Cardiac fibroblast (primary cell): ENCODE measurements at regions not wholly inside any gene's neighbourhood (a gene's known extent, or its start where the extent isn't known, plus 50 kb on each side); places are given as distances from the start of the nearest gene placed in this dataset.
A peak's percentile ranks its signal among the peaks of the same experiment; 100 is the strongest.

Source experiments
- DNase-seq, 2 donors: peaks; one replicate each; pipeline versions ENCODE4 v3.0.0 to v3.0.0-alpha.2; 2010; ENCODE audit warnings: low read depth in 2 of 2
- H3K4me3 ChIP-seq, 2 donors: replicated peaks in 1 of 2; 1 replicate in 1 of 2; 2 replicates in 1 of 2; pipeline ENCODE4 v1.5.1; 2011; ENCODE audit warnings: low read depth in 2 of 2, low read length in 2 of 2, mild to moderate bottlenecking in 2 of 2, moderate library complexity in 1 of 2
- TF ChIP-seq, protein P1 (sequence below): IDR thresholded peaks from one replicate; pipeline ENCODE4 v1.5.1; 2011; ENCODE audit warnings: low read depth, mild to moderate bottlenecking, low read length, inconsistent platforms

GRCh38 chr1:55420026-55420425, 204.9 kb upstream of the USP24 start:
- TF ChIP-seq, protein P1, sequence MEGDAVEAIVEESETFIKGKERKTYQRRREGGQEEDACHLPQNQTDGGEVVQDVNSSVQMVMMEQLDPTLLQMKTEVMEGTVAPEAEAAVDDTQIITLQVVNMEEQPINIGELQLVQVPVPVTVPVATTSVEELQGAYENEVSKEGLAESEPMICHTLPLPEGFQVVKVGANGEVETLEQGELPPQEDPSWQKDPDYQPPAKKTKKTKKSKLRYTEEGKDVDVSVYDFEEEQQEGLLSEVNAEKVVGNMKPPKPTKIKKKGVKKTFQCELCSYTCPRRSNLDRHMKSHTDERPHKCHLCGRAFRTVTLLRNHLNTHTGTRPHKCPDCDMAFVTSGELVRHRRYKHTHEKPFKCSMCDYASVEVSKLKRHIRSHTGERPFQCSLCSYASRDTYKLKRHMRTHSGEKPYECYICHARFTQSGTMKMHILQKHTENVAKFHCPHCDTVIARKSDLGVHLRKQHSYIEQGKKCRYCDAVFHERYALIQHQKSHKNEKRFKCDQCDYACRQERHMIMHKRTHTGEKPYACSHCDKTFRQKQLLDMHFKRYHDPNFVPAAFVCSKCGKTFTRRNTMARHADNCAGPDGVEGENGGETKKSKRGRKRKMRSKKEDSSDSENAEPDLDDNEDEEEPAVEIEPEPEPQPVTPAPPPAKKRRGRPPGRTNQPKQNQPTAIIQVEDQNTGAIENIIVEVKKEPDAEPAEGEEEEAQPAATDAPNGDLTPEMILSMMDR = no peak
- DNase-seq = no peak
- no peak overlapping the region for H3K4me3 ChIP-seq

DNA sequence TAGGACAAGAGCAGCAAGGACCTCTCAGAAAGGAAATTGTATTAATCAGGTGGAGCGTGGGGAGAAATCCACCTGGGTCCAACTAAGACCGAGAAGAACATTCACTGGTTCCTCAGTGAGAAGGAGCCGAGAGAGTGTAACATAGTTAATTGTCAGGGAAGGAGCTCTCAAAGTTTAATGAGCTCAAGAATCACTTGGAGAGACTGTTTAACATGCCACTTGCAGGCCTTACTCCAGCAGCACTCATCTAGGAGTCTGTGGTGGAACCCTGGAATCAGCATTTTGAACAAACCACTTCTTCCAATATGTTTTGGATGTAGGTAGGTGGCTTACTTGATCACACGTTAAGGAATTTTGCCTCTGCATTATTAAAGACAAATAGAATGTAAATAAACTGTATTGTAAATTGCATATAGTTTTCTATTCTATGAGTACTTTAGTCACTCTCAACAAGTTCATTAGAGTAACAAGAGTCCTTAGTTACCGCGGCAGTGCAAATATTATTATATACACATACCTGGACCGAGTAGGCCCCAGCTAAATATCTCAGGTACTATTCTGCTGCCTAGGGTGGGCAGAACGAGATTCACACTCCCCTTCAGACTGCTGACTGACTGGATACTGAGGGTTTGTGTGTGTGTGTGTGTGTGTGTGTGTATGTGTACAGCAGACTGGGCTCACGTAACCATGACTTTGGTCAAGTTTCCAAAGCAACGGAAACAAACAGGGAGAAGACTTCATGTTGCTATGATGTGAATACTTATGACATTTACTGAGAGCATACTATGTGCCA, 203.2 kb upstream of the USP24 start:
- TF ChIP-seq, protein P1 = no peak
- no peak for DNase-seq
- H3K4me3 ChIP-seq = no peak overlapping the region

- TF ChIP-seq, protein P1 = no peak
- no peak for DNase-seq
- H3K4me3 ChIP-seq = no peak overlapping the region
These were observed 201.1 kb upstream of the USP24 start for GRCh38 chr1:55416164-55416842.

DNA sequence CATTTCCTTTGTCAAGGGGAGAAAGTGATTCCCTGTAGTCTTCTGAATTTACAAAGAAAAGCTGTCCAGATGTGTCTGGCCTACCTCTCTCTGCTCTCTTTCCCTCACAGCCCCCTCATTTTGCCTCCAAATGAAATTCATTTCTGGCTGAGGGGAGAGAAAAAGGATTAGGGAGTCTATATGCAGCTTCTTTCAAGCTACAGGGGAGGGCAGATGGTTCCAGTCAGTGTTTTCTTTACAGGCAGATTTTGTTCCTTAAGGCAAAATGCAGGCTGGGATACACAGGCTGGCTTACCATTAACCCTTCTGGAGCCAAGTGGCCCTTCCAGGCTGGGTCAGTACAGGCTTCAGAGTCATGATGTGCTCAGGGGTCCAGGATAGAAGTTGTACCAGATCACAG, 198.1 kb upstream of the USP24 start:
- no peak for DNase-seq
- H3K4me3 ChIP-seq = no peak overlapping the region
- TF ChIP-seq, protein P1 = no peak

- TF ChIP-seq, protein P1 = no peak
- DNase-seq = no peak
- no peak overlapping the region for H3K4me3 ChIP-seq
These were observed 196.9 kb upstream of the USP24 start for GRCh38 chr1:55412060-55412459.

GRCh38 chr1:55402671-55403464, 187.7 kb upstream of the USP24 start:
- peak; percentile 37 to 54 for DNase-seq
- H3K4me3 ChIP-seq = no peak overlapping the region
- TF ChIP-seq, protein P1 = no peak
